Activated CD8-positive, alpha-beta memory T cell treated with anti-CD3 and anti-CD28 coated beads, Interleukin-2, amount 10 ng/mL, durations not matched to agents 7 days and 5 days (primary cell): ENCODE measurements at regions not wholly inside any gene's neighbourhood (a gene's known extent, or its start where the extent isn't known, plus 50 kb on each side); places are given as distances from the start of the nearest gene placed in this dataset.

Experiments
- ATAC-seq: fragments of 150-1000 bp; cut with Tn5 transposase; one replicate; pipeline ENCODE4 v1.10.0; 2021; ENCODE audit warnings: moderate library complexity
- CTCF ChIA-PET: fragments of 350-600 bp; sonication (Branson Sonifier 250); formaldehyde crosslinking; loops from one replicate; lab custom pipeline; 2021; ENCODE audit warnings: antibody characterized with exemption; lab: Charles Lee
- DNase-seq: peaks from one replicate; pipeline ENCODE4 v3.0.0-alpha.2; 2020
- H3K27ac Mint-ChIP-seq: one replicate; pipeline ENCODE4 v1.8.0; 2021; ENCODE audit warnings: mild to moderate bottlenecking, mixed read lengths
- H3K27me3 Mint-ChIP-seq: one replicate; pipeline ENCODE4 v1.8.0; 2021; ENCODE audit warnings: mixed read lengths
- H3K36me3 Mint-ChIP-seq: one replicate; pipeline ENCODE4 v1.8.0; 2021; ENCODE audit warnings: mild to moderate bottlenecking, mixed read lengths
- H3K4me1 Mint-ChIP-seq: one replicate; pipeline ENCODE4 v1.8.0; 2021; ENCODE audit warnings: mixed read lengths
- H3K4me3 Mint-ChIP-seq: one replicate; pipeline ENCODE4 v1.8.0; 2021; ENCODE audit warnings: mild to moderate bottlenecking, moderate library complexity, mixed read lengths
- H3K9me3 Mint-ChIP-seq: one replicate; pipeline ENCODE4 v1.8.0; 2022; ENCODE audit warnings: low read depth, mixed read lengths

DNA sequence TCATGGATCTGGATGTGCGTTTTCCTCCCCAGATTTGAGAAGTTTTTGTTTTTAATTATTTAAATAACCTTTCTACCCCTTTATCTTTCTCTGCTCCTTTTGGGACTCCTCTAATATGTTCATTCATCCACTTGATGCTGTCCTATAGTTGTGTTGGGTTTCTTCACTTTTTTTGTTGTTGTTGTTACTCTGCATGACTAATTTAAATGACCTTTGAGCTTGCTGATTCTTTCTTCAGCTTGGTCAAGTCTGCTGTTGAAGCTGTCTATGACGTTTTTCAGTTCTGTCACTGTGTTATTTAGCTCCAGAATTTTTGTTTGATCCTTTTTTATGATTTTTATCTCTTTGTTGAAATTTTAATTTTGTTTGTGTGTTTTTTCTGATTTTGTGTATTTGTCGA is 463.6 kb upstream of the ALCAM start:
- Mint-ChIP-seq H3K36me3 (no peaks in the 10 kb centered on the region), H3K4me1 (no peaks in the 10 kb centered on the region), H3K9me3 (peaks cover 3% of the 10 kb centered on the region), H3K4me3 (no peak overlapping the region), H3K27me3 (no peaks in the 10 kb centered on the region), H3K27ac (no peak overlapping the region)
- CTCF ChIA-PET = no interaction called here
- ATAC-seq (no peak), DNase-seq (no peak)

DNA sequence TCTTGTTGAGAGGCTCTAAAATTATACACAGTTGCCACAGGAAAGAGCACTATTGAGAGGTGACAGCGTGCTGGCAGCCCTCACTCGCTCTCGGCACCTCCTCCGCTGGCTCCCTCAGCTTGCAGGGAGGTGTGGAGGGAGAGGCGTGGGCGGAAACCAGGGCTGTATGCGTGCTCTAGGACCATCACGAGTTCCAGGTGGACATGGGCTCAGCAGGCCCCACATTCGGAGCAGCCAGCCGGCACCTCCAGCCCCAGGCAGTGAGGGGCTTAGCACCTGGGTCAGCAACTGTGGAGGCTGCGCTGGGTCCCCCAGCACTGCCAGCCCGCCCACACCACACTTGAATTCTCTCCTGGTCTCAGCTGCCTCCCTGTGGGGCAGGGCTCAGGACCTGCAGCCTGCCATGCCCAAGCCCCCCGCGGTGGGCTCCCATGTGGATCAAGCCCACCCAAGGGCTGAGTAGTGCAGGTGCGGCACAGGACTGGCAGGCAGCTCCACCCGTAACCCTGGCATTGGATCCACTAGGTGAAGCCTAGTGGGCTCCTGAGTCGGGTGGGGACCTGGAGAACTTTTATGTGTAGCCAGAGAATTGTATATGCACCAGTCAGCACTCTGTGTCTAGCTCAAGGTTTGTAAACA is 460.6 kb upstream of the ALCAM start:
- Mint-ChIP-seq H3K4me1 (no peaks in the 10 kb centered on the region), H3K9me3 (peaks cover 3% of the 10 kb centered on the region), H3K36me3 (no peaks in the 10 kb centered on the region), H3K4me3 (no peak overlapping the region), H3K27me3 (no peaks in the 10 kb centered on the region), H3K27ac (no peak overlapping the region)
- no peak for DNase-seq
- ATAC-seq = no peak
- CTCF ChIA-PET = no interaction called here

DNA sequence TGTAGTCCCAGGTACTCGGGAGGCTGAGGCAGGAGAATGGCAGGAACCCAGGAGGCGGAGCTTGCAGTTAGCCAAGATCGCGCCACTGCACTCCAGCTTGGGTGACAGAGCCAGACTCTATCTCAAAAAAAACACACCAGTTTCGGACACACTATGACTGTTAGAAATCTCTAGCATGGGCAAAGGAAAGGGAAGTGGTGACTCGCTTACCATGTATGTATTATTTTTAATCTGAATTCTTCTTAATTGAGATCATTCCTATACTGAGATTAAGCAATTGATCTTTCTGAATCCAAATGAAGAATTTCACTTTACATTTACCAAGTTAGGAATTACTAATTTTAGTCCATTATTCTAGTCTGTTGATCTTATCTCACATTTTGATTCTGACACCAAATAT is 459.2 kb upstream of the ALCAM start:
- Mint-ChIP-seq H3K27me3 (no peaks in the 10 kb centered on the region), H3K4me1 (no peaks in the 10 kb centered on the region), H3K27ac (no peak overlapping the region), H3K4me3 (no peak overlapping the region), H3K9me3 (peaks cover 3% of the 10 kb centered on the region), H3K36me3 (no peaks in the 10 kb centered on the region)
- CTCF ChIA-PET = no interaction called here
- DNase-seq (no peak), ATAC-seq (no peak)

DNA sequence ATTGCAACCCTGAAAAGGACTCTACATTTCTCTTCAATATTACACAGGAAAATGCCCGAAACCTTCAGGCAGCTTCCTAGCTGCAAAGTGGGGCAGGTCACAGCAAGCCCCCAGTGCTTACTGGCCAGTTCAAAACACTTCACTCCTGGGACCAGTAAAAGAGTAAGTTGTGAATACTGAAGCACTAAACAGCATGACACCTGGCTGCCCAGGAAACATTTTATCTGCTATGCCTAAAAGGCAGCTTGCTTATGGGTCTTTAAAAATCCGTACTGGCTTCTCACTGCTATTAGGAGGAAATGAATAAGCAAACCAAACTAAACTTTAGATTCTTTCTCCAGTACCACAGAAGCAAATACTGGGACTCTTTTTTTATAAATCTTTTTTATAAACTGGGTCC is 457.9 kb upstream of the ALCAM start:
- H3K36me3 Mint-ChIP-seq = no peaks in the 10 kb centered on the region
- no peaks in the 10 kb centered on the region for H3K27me3 Mint-ChIP-seq

DNA sequence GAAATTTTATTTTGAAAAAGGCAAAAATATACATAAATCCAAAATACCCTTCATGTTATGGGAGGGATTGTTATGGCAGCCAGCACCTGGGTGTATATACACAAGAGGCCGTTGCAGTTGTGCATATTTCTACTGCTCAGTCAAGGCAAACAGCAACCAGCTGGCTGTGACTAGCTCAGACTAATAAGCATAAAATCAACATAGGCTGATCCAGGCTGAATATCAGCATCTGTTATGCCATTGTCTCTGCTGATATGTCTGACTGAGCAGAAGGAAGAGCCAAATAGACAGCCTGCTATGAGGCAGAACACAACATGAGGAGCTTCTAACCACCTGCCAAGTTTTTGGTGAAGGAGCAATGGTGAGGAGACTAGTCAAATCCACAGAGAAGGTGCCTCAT is 457.5 kb upstream of the ALCAM start:
- Mint-ChIP-seq H3K9me3 (peaks cover 3% of the 10 kb centered on the region), H3K36me3 (no peaks in the 10 kb centered on the region), H3K27me3 (no peaks in the 10 kb centered on the region), H3K4me1 (no peaks in the 10 kb centered on the region), H3K4me3 (no peak overlapping the region), H3K27ac (no peak overlapping the region)
- DNase-seq (no peak), ATAC-seq (no peak)
- CTCF ChIA-PET = no interaction called here

More for the DNA sequence above, 457.9 kb upstream of the ALCAM start:
- H3K27ac Mint-ChIP-seq = no peak overlapping the region
- ATAC-seq (no peak), DNase-seq (no peak)
- H3K4me1 Mint-ChIP-seq = no peaks in the 10 kb centered on the region
- peaks cover 3% of the 10 kb centered on the region for H3K9me3 Mint-ChIP-seq
- CTCF ChIA-PET = no interaction called here
- no peak overlapping the region for H3K4me3 Mint-ChIP-seq

DNA sequence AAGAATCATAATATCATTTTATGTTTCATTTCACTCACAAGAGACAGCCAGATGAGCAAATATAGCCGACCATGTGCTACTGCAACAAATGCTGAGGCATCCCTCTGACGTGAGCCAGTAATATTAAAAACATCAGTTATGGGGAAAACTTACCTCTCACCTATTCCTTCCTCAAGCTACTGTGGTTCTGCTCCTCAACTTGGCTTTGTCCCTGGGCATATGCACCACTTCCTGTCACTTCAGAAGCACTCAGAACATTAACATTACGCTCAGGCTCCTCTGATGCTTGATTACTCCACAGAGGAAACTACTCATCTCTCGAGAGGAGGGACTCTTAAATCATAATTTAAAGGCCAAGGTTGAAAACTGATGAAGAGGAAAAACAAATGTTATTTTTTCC is 457.0 kb upstream of the ALCAM start:
- CTCF ChIA-PET = no interaction called here
- H3K9me3 Mint-ChIP-seq = peaks cover 3% of the 10 kb centered on the region
- DNase-seq (no peak), ATAC-seq (no peak)
- H3K4me3 Mint-ChIP-seq = no peak overlapping the region
- no peaks in the 10 kb centered on the region for H3K27me3 Mint-ChIP-seq
- no peaks in the 10 kb centered on the region for H3K4me1 Mint-ChIP-seq
- H3K36me3 Mint-ChIP-seq = no peaks in the 10 kb centered on the region
- H3K27ac Mint-ChIP-seq = no peak overlapping the region

DNA sequence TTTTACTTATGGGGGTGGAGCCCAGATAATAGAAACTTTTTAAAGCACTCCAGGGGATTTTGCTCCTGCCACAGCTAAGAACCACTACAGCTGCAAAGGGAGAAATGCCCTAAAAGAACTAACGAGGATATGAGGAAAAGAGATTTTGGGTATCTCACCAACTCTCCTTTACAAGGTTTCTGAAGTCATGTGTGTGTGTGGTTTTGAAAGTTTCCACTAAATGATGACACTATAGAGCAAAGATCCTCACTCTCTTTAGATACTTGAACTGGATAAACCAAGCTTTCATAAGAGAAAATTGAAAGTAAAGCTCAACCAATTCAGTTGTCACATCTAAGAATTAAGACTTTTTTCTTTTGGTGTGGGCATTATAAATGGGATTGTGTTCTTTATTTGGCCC is 455.3 kb upstream of the ALCAM start:
- Mint-ChIP-seq H3K4me3 (no peak overlapping the region), H3K36me3 (no peaks in the 10 kb centered on the region), H3K27me3 (no peaks in the 10 kb centered on the region), H3K4me1 (no peaks in the 10 kb centered on the region), H3K27ac (no peak overlapping the region), H3K9me3 (peaks cover 3% of the 10 kb centered on the region)
- ATAC-seq = no peak
- CTCF ChIA-PET = no interaction called here
- DNase-seq = no peak

DNA sequence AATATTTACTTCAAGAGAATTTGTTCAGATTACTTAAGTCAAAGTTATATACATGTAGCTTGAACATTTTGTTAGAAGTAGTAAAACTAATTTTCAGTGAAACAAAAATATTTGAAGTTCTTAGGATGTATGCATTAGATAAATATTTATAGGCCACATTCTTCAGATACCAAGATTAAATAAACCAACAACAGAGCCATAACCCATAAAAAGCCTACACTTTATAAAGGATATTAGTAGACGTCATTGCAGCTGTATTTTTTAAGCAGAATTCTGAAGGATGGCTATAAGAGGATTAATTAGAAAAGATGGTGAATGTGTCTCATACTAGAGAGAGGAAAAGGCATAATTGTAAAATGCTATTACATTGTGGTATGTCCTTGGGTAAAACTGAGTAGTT is 449.7 kb upstream of the ALCAM start:
- no peaks in the 10 kb centered on the region for H3K36me3 Mint-ChIP-seq
- no peaks in the 10 kb centered on the region for H3K27me3 Mint-ChIP-seq
- ATAC-seq (no peak), DNase-seq (no peak)
- no peak overlapping the region for H3K27ac Mint-ChIP-seq
- peaks cover 6% of the 10 kb centered on the region for H3K9me3 Mint-ChIP-seq
- CTCF ChIA-PET = no interaction called here
- no peak overlapping the region for H3K4me3 Mint-ChIP-seq
- no peaks in the 10 kb centered on the region for H3K4me1 Mint-ChIP-seq

DNA sequence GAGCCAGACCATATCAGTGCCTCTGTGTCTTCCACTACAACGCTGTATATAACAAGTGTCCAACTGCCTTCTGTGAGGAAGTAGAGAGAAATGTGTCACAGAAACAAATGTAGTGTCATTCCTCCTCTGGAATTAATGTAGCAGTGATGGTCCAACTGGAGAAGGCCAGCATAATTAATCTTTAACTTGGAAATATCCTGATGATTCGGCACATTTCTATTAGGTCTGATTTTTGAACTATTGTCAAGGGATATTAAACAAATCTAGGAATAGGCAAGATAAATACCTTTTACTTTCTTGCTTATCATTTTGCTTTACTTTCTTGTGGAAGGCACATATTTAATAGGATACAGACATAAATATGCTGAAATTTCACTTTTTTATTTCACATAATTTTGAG is 446.2 kb upstream of the ALCAM start:
- Mint-ChIP-seq H3K4me3 (no peak overlapping the region), H3K36me3 (no peaks in the 10 kb centered on the region), H3K4me1 (no peaks in the 10 kb centered on the region), H3K27ac (no peak overlapping the region), H3K9me3 (peaks cover 8% of the 10 kb centered on the region), H3K27me3 (no peaks in the 10 kb centered on the region)
- no peak for ATAC-seq
- no peak for DNase-seq
- CTCF ChIA-PET = no interaction called here

DNA sequence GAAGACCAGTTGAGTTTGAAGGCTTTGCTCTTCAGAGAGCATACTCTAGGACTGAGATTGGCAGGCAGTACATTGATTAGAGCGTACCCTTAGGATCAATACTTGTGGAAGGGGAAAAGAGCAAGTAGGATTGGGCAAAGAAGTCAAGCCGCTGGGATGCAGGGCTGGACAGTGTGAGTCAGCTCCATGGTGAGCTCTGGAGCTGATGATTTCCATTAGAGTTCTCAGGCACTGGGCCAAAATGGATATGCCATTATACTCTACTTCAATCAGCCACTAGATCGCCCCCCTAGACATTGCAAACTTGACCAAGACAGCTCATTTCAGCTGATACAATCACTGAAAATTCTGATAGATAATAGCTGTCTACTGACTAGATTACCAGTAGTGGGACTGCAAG is 432.7 kb upstream of the ALCAM start:
- Mint-ChIP-seq H3K36me3 (no peaks in the 10 kb centered on the region), H3K4me3 (no peak overlapping the region), H3K27ac (no peak overlapping the region), H3K27me3 (no peaks in the 10 kb centered on the region), H3K9me3 (peaks cover 2% of the 10 kb centered on the region), H3K4me1 (no peaks in the 10 kb centered on the region)
- CTCF ChIA-PET = no interaction called here
- no peak for DNase-seq
- ATAC-seq = no peak

DNA sequence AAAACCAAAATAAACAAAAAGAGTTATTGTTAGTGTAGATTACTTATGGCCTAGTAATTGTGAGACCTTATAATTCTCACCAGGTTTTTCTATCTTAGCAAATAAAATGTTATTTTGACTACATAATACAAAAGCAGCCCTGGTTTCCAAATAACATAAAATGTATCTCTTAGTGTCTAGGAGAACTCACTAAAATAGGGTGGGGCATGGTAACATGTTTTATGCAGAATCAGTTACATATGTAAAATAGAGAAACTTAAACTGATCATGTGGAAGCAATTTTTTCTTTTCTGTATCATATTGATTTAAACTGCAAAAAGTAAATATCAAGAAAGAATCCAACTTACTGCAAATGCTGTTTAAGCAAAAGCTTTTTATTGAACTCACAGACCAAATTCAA is 431.1 kb upstream of the ALCAM start:
- Mint-ChIP-seq H3K36me3 (no peaks in the 10 kb centered on the region), H3K4me1 (no peaks in the 10 kb centered on the region), H3K27me3 (no peaks in the 10 kb centered on the region), H3K9me3 (peaks cover 1% of the 10 kb centered on the region), H3K4me3 (no peak overlapping the region), H3K27ac (no peak overlapping the region)
- CTCF ChIA-PET = no interaction called here
- no peak for DNase-seq
- no peak for ATAC-seq

DNA sequence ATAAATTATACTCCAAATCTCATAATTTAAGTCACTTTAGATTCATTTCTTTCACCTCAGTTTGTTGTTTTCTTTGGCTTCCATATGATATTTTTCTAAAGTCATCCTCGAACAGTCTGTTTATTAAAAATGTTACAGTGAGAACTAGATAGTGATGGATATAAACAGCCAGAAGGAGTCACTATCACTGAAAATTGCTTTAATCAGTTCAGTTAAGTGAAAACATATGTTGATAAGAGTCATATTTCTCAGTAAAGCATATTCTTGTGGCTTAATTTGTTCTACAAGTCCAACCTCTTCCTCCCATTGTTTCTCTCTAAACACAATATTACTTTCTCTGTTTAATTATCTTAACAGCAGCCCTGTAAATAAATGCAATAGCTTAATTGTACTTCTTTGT is 427.5 kb upstream of the ALCAM start:
- Mint-ChIP-seq H3K4me1 (no peaks in the 10 kb centered on the region), H3K27ac (no peak overlapping the region), H3K36me3 (no peaks in the 10 kb centered on the region), H3K4me3 (no peak overlapping the region), H3K9me3 (no peaks in the 10 kb centered on the region), H3K27me3 (no peaks in the 10 kb centered on the region)
- no peak for ATAC-seq
- CTCF ChIA-PET = no interaction called here
- no peak for DNase-seq

DNA sequence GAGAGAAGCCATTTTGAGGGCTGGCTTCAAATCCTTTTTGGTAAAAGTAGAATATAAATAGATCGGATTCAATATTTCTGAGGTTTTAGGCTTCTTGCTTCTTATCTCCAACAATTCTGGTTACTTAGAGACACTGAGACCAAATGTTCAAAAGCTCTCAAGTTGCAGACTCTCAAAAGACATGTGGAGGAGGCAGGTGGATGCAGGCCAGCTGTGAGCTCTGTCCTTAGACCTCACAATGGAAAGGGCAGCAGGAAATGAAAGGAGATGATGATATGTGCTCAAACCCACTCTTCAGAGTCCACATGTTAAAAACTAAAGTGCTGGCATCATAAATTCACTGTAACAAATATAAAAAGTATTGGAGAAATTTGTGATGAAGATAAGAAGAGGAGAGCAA is 424.9 kb upstream of the ALCAM start:
- no peak overlapping the region for H3K27ac Mint-ChIP-seq
- CTCF ChIA-PET = no interaction called here
- no peak for ATAC-seq

DNA sequence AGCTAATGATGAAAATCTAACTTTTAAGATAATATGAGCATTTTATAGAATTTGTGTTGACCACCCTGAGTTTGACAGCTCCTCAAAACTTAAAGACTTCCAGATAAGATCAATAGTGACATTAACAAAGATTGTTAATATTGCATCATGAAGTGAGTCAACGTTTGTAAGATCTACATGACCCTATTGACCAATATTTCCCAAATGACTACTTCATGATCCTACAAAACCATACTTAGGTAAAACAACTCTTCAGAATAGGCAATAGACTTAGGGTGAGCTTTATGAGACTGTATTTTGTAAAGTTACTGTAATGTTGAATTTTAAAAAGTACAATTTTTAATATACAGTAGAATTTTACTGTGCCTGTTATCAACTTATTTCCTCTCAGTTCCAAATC is 422.7 kb upstream of the ALCAM start:
- Mint-ChIP-seq H3K4me1 (no peaks in the 10 kb centered on the region), H3K27me3 (no peaks in the 10 kb centered on the region), H3K4me3 (no peak overlapping the region), H3K36me3 (no peaks in the 10 kb centered on the region), H3K27ac (no peak overlapping the region), H3K9me3 (no peaks in the 10 kb centered on the region)
- DNase-seq (no peak), ATAC-seq (no peak)
- CTCF ChIA-PET = no interaction called here

More for the DNA sequence above, 424.9 kb upstream of the ALCAM start:
- Mint-ChIP-seq H3K4me1 (no peaks in the 10 kb centered on the region), H3K27me3 (no peaks in the 10 kb centered on the region), H3K4me3 (no peak overlapping the region), H3K36me3 (no peaks in the 10 kb centered on the region), H3K9me3 (no peaks in the 10 kb centered on the region)
- DNase-seq = no peak

DNA sequence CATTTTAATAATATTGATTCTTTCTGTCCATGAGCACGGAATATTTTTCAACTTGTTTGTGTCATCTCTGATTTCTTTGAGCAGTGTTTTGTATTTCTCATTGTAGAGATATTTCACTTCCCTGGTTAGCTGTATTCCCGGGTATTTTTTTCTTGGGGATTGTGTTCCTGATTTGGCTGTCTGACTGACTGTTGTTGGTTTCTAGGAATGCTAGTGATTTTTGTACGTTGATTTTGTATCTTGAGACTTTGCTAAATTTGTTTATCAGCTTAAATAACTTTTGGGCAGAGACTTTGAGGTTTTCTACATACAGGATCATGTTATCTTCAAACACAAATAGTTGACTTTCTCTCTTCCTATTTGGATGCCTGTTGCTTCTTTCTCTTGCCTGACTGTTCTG is 418.8 kb upstream of the ALCAM start:
- H3K27me3 Mint-ChIP-seq = no peaks in the 10 kb centered on the region
- CTCF ChIA-PET = no interaction called here
- H3K27ac Mint-ChIP-seq = no peak overlapping the region
- H3K4me3 Mint-ChIP-seq = no peak overlapping the region
- H3K36me3 Mint-ChIP-seq = no peaks in the 10 kb centered on the region
- no peaks in the 10 kb centered on the region for H3K4me1 Mint-ChIP-seq
- no peaks in the 10 kb centered on the region for H3K9me3 Mint-ChIP-seq
- DNase-seq (no peak), ATAC-seq (no peak)
